GM10266 (cell line): ENCODE measurements at regions not wholly inside any gene's neighbourhood (a gene's known extent, or its start where the extent isn't known, plus 50 kb on each side); places are given as distances from the start of the nearest gene placed in this dataset.

Experiments
- DNase-seq: peaks from one replicate; pipeline ENCODE4 v3.0.0; 2012; ENCODE audit errors: extremely low spot score
- TF ChIP-seq, protein P1 (sequence below): IDR thresholded peaks from 2 replicates; pipeline ENCODE4 v1.5.1; 2012; ENCODE audit warnings: mild to moderate bottlenecking, low read depth; ENCODE audit not compliant: control insufficient read depth, insufficient read depth; ENCODE audit errors: missing control alignments

DNA sequence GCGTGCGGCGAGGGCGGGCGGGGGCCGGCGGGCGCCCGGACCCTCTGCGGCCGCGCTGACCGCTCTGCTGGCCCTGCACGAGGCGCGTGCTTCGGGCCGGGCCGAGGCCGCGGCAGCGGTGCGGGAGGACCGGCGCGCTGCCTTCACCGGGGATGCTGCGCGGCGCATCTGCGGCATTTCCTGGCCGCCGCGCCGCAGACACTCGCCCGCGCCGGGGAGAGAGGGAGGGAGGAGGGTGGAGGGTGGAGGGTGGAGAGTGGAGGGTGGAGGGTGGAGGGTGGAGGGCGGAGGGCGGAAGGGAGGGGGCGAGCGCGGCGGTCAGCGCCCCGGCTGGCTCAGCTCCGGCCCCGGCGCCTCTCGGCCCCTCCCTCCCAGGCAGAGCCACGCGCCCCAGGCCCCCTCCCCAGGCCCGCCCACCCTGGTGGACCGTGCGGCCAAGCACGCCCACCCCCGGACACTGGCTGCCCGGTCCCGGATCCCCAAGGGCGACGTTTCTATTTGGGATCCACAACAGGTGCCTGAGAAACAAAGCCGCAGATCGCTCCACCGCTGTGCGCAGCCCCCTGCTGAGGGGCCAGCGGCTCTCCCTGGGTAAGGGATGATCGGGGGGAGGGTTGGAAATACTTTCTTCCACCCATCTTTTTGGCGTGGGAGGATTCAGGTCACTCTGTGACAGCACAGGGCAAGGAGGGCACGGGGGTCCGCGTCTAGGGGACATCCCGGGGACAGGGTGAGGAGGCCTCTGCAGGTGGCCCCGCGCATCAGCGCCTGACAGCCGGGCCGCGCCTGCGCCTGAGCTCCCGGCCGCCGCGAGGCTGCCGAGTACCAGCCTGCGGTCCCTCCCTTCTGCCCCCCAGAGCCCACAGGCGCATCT, 111.2 kb upstream of the BEND6 start:
- TF ChIP-seq, protein P1, sequence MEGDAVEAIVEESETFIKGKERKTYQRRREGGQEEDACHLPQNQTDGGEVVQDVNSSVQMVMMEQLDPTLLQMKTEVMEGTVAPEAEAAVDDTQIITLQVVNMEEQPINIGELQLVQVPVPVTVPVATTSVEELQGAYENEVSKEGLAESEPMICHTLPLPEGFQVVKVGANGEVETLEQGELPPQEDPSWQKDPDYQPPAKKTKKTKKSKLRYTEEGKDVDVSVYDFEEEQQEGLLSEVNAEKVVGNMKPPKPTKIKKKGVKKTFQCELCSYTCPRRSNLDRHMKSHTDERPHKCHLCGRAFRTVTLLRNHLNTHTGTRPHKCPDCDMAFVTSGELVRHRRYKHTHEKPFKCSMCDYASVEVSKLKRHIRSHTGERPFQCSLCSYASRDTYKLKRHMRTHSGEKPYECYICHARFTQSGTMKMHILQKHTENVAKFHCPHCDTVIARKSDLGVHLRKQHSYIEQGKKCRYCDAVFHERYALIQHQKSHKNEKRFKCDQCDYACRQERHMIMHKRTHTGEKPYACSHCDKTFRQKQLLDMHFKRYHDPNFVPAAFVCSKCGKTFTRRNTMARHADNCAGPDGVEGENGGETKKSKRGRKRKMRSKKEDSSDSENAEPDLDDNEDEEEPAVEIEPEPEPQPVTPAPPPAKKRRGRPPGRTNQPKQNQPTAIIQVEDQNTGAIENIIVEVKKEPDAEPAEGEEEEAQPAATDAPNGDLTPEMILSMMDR: peak; percentile 64
- peak; percentile 87 for DNase-seq

DNA sequence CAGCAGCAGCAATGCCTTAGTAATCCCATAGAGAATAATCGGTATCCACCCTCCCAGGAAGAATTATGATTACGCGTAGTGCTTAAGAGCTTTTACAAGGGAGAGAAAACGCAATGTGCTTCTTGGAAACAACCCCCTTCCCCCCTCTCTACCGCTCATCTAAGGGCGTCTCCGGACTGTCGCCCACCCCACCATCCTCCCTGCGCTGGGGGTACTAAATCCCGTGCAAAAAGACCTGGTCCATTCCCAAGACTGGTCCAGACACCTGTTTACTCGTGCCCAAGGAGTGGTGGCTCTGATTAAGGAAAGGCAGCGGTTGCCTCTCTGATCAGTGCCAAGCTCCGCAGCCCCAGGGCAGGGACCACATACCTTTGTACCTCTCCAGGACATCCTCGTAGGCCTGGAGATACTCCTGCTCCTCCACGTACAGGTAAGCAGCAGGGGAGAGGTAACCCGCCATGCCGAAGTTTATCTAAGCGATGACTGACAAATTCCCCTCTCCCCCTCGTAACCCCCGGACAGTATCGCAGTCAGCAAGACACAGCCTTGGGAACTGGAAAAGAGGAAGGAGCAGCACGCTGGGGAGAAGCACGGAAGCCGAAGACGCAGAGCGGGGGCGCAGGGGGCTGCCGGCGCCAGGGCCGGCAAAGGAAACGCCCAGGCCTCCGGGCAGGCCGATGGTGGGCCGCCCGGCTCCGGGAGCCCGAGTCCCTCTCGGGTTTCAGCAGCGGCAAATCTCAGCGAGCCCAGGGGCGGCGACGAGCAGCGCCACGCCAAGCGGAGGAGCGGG, 112.0 kb upstream of the BEND6 start:
- DNase-seq: peak; percentile 53
- TF ChIP-seq, protein P1: no peak

DNA sequence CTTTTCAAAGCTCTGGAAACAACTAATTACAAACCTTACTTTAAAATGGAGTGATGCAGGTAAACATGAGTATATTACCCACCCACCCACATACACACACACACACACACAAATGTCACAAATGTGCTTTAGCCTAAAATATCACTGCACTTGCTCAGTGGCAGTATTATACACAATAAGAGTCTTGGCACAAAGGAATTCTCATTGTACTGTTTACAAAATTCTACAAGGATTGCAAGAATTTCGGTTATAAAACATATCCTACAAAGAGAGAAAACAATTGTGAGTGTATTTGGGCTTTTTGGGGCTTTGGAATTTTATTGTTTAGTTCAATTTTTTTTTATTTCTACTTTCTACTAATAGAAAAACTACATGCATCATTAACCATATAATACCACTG, 113.2 kb upstream of the BEND6 start:
- TF ChIP-seq, protein P1: no peak
- no peak for DNase-seq

DNA sequence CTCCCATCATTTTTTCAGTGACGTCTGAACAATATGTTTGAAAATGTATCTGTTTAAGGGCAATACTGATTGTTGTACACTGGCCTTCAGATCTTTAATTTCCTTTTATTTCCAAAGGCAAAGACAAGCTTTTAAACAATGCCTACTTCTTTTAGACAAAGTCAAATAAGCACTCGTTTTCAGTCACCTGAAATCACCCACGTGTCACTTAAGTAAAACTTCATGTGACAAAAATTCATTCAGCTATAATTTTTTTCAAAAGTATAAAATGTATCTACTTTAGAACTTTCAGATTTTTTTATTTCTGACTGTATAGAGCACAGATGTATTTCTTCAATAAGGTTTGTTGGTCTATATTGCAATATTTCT, 113.5 kb upstream of the BEND6 start:
- TF ChIP-seq, protein P1: no peak
- no peak for DNase-seq

DNA sequence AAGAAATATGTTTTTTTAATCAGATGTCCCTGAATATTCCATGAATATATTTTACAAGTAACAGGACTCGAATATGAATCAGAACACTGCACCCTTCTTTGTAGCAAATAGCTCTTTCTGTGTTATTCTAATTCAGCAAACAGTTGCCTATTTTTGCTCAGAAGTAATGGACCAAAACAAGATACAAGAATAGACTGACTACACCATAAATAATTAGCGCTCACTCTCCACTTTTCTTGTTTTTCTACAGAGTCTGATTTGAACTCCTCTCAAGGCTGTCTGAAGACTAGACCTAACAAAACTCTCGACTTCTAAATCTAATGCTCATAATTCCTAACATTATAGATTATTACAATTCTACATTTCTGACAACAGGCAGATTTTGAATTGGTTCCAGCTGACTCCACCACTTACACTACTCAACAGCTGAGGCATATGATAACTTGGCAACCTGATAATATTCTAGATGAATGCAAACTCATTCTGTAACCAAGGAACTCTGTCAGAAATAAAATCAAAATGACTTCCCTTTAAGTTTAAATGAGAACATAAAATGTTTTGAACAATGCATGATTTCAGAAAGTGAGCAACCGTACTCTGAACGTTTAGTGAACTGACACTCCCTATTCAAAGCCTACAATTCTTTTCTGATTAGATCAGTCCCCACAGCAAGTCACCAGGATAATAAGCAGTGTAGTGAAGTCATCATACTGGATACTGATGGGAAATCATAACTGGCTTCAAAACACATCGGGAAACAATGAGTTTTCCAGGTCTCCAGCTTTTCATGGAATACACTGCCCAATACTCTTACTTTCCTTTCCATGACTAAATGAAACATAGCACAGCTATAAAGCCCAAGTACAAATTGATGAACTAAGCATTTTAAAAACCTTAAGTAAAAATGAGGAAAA, 114.2 kb upstream of the BEND6 start:
- TF ChIP-seq, protein P1: no peak
- no peak for DNase-seq

DNA sequence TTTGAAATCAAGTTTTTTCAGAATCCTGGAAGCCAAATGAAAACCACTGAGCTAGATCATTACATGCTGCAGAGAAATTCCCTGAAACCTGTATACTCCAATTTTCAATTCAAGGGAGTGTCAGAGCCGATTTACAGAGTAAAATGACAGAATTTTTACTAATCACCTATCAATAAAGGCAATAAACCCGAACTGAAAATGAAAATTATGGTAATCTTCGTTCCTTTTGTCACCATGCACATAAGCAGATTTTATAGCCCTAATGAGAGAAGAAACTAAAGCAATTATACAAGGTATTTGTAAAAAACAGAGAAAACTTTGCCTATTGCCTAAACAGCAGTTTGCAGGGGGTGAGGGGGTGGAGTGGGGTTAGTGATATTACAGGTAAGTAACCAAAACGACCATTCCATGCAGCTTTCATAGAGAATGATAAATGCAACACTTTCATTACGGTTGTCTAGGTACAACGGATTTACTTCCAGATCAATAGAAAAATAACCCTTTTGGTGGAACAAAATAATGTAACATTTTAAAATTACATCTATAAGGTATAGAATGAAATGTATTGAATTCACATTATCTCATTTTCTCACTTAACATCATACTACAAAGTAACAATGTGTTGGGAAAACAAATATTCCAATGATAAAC, 115.2 kb upstream of the BEND6 start:
- DNase-seq: no peak
- TF ChIP-seq, protein P1: no peak
